NT2/D1 (cell line): ENCODE measurements at regions not wholly inside any gene's neighbourhood (a gene's known extent, or its start where the extent isn't known, plus 50 kb on each side); places are given as distances from the start of the nearest gene placed in this dataset.
"Not testable (repeated sequence)": the region's sequence is repeated elsewhere in the genome, so short reads cannot be mapped to it uniquely, and the experiment has no call there.

Source experiments
- DNase-seq: peaks from one replicate; pipeline ENCODE4 v3.0.0-alpha.2; 2011; ENCODE audit warnings: low read depth, low spot score
- H3K27me3 ChIP-seq: 2 replicates; pipeline ENCODE4 v1.6.0; 2011; ENCODE audit warnings: mild to moderate bottlenecking; ENCODE audit not compliant: insufficient read length, insufficient read depth
- H3K36me3 ChIP-seq: 2 replicates; pipeline ENCODE4 v1.6.1; 2011; ENCODE audit warnings: mild to moderate bottlenecking, low read length, mixed read lengths; ENCODE audit not compliant: insufficient read depth, insufficient read length
- H3K4me1 ChIP-seq: 2 replicates; pipeline ENCODE4 v1.5.1; 2011; ENCODE audit not compliant: insufficient read depth, insufficient read length
- H3K4me3 ChIP-seq: 2 replicates; pipeline ENCODE4 v1.5.1; 2011; ENCODE audit warnings: low read depth; ENCODE audit not compliant: insufficient read length
- H3K9ac ChIP-seq: 2 replicates; pipeline ENCODE4 v1.6.0; 2011; ENCODE audit warnings: low read depth; ENCODE audit not compliant: insufficient read length
- H3K9me3 ChIP-seq: 2 replicates; pipeline ENCODE4 v1.5.1; 2011; ENCODE audit warnings: mild to moderate bottlenecking, low read length; ENCODE audit not compliant: insufficient read depth
- SUZ12 ChIP-seq: IDR thresholded peaks from 2 replicates; pipeline ENCODE4 v1.6.1; 2011; ENCODE audit not compliant: insufficient read length, insufficient read depth; ENCODE audit errors: extremely low read depth
- YY1 ChIP-seq: IDR thresholded peaks from 2 replicates; pipeline ENCODE4 v1.6.1; 2011; ENCODE audit not compliant: insufficient read length, insufficient read depth
- ZNF274 ChIP-seq: IDR thresholded peaks from 2 replicates; pipeline ENCODE4 v1.6.1; 2011; ENCODE audit warnings: mild to moderate bottlenecking, low read depth, low read length

GRCh38 chr6:79404261-79404660, 133.0 kb downstream of the LCA5 start:
- Histone ChIP-seq H3K27me3 (no peaks in the 10 kb centered on the region), H3K4me1 (no peaks in the 10 kb centered on the region), H3K9ac (no peak overlapping the region), H3K36me3 (no peaks in the 10 kb centered on the region), H3K4me3 (no peak overlapping the region), H3K9me3 (no peaks in the 10 kb centered on the region; the same call in 1 of the 2 replicates)
- no peak for DNase-seq
- TF ChIP-seq SUZ12 (no peak), ZNF274 (no peak), YY1 (no peak)

DNA sequence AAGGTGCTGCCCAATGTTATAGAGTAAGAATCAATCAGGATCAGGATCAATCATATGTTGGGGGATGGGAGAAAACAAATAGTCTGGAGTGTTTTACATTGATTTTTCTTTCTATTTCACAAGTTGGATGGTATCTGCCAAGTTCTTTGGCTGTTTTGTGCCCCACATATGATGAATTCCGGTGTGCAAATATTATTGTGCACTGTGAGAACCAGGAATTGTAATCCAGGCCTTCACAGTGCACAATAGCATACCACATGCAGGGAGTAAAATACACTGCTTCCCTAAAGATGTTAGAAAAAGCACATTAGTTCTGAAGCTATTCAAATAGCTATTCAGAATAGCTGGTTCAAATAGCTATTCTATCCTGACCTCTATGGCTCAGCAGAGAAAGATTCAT, 133.7 kb downstream of the LCA5 start:
- Histone ChIP-seq H3K27me3 (no peaks in the 10 kb centered on the region), H3K9me3 (no peaks in the 10 kb centered on the region; the same call in 1 of the 2 replicates), H3K9ac (no peak overlapping the region), H3K4me3 (no peak overlapping the region), H3K36me3 (no peaks in the 10 kb centered on the region), H3K4me1 (no peaks in the 10 kb centered on the region)
- no peak for DNase-seq
- TF ChIP-seq ZNF274 (no peak), YY1 (no peak), SUZ12 (no peak)

- no peaks in the 10 kb centered on the region; the same call in 1 of the 2 replicates for H3K9me3 ChIP-seq
- no peaks in the 10 kb centered on the region for H3K27me3 ChIP-seq
- no peaks in the 10 kb centered on the region for H3K4me1 ChIP-seq
- no peak overlapping the region for H3K9ac ChIP-seq
- TF ChIP-seq YY1 (no peak), SUZ12 (no peak), ZNF274 (no peak)
- H3K36me3 ChIP-seq, result no peaks in the 10 kb centered on the region
- H3K4me3 ChIP-seq, result no peak overlapping the region
- no peak for DNase-seq
Observed at GRCh38 chr6:79403086-79403485, 134.1 kb downstream of the LCA5 start.

DNA sequence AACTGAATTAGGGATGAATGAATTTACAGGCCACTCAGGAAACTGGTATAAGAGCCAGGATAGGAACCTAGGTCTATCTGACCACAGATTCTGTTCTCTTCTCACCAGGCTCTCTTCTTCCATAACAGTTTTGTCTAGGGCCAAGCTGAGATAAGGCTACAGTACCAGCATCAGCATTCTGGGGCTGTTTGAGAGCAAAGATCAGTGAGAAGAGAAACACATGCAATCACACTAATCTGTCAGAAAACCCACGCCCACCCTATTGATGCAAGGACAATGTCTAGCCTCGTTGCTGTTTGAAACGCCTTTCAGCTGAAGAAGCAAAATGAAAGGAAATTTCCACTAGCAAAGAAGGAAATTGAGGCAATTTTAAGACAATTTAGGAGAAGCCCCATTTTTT, 137.7 kb downstream of the LCA5 start:
- no peak overlapping the region for H3K4me3 ChIP-seq
- no peak for TF ChIP-seq SUZ12
- no peak for TF ChIP-seq ZNF274
- no peak for TF ChIP-seq YY1
- H3K4me1 ChIP-seq, result no peaks in the 10 kb centered on the region
- H3K27me3 ChIP-seq, result no peaks in the 10 kb centered on the region
- no peak for DNase-seq
- H3K9me3 ChIP-seq, result no peaks in the 10 kb centered on the region
- no peak overlapping the region for H3K9ac ChIP-seq
- H3K36me3 ChIP-seq, result no peaks in the 10 kb centered on the region

DNA sequence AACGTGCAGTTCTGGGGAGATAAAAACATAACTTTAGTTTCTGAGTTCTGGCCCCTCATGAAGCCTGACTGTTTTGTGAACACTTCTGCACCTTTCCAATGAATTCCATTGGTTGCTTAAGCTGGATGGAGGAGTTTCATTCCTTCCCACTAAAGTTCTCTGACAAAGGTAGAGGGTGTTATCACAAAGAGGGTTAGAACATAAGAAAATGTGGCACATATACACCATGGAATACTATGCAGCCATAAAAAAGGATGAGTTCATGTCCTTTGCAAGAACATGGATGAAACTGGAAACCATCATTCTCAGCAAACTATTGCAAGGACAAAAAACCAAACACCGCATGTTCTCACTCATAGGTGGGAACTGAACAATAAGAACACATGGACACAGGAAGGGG, 138.6 kb downstream of the LCA5 start:
- DNase-seq, H3K36me3 ChIP-seq, H3K9me3 ChIP-seq, H3K27me3 ChIP-seq, H3K9ac ChIP-seq, H3K4me1 ChIP-seq, H3K4me3 ChIP-seq: not testable (repeated sequence)

GRCh38 chr6:79396625-79397024, 140.6 kb downstream of the LCA5 start:
- no peak for DNase-seq
- TF ChIP-seq YY1 (no peak), SUZ12 (no peak), ZNF274 (no peak)
- Histone ChIP-seq H3K4me1 (no peaks in the 10 kb centered on the region), H3K36me3 (no peaks in the 10 kb centered on the region), H3K9me3 (no peaks in the 10 kb centered on the region), H3K4me3 (no peak overlapping the region), H3K9ac (no peak overlapping the region), H3K27me3 (no peaks in the 10 kb centered on the region)

- no peaks in the 10 kb centered on the region for H3K27me3 ChIP-seq
- no peak overlapping the region for H3K9ac ChIP-seq
- no peaks in the 10 kb centered on the region for H3K36me3 ChIP-seq
- DNase-seq, result no peak
- no peak overlapping the region for H3K4me3 ChIP-seq
- no peaks in the 10 kb centered on the region for H3K9me3 ChIP-seq
- no peak for TF ChIP-seq YY1
- TF ChIP-seq ZNF274, result no peak
- no peak for TF ChIP-seq SUZ12
- no peaks in the 10 kb centered on the region for H3K4me1 ChIP-seq
Observed at GRCh38 chr6:79394690-79395089, 142.5 kb downstream of the LCA5 start.

- H3K4me1 ChIP-seq, result no peaks in the 10 kb centered on the region
- H3K9me3 ChIP-seq, result no peaks in the 10 kb centered on the region
Observed at GRCh38 chr6:79392094-79392493, 145.1 kb downstream of the LCA5 start.

More at GRCh38 chr6:79392094-79392493, 145.1 kb downstream of the LCA5 start:
- no peak for DNase-seq
- Histone ChIP-seq H3K27me3 (no peaks in the 10 kb centered on the region), H3K36me3 (no peaks in the 10 kb centered on the region), H3K4me3 (no peak overlapping the region), H3K9ac (no peak overlapping the region)
- TF ChIP-seq ZNF274 (no peak), SUZ12 (no peak), YY1 (no peak)
